ENCODE measurements at regions not wholly inside any gene's neighbourhood (a gene's known extent, or its start where the extent isn't known, plus 50 kb on each side); places are given as distances from the start of the nearest gene placed in this dataset.

DNA sequence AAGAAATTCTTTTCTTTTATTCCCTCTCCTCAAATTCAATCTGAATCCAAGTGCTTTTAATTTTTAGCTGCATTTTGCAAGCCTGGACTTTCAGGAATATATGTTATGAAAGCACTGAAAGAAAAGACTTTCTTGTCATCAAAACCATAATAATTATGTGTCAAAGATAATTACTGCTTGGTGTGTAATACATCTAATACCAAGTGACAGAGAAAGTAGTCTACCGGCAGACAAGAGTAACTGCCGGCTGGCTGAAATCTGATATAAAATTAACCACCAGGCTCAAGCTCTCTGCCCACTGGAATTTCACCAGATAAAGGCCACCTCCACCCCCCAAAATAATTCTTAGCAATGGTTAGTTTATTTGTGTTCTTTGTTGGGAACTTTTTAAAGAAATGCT, 220.9 kb upstream of the CDIN1 start:
- 77% methylated on average over 2 of the region's 2 CpGs for WGBS
- no peak for TF ChIP-seq EP300 (IDR thresholded peaks at IDR 0.05)
- no peak for TF ChIP-seq POLR2AphosphoS5 (IDR thresholded peaks at IDR 0.05)

DNA sequence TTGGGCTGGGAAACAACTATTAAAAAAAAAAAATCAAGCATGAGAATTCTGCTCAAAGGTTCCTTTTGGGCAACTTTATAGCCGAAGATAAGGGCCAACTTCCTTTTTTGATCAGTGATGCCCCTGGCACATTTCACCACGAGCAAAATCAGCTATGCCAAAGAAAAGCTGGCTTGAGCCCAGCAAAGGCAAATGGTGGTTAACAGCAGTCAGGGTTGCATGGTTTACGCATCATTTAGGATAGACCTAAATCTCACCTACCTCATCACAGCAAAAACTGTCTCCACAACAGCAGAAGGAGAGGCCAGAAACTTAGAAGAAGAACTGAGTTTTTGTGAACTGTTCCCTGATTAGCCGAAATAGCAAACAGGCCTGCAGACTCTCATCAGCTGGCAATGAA, 220.1 kb upstream of the CDIN1 start:
- Histone ChIP-seq H3K27me3 (no peaks in the 10 kb centered on the region), H3K27ac (replicated peaks in 1 of 4) (no peak overlapping the region), H3K4me3 (no peak overlapping the region), H3K4me1 (peaks cover 16 to 49% (median 23%) of the 10 kb centered on the region in 4 donors), H3K9me3 (no peaks in the 10 kb centered on the region), H3K36me3 (no peaks in the 10 kb centered on the region)
- intact Hi-C loops (cut with DNase I) = no loop called here
- WGBS = 67% methylated on average over 4 of the region's 4 CpGs
- TF ChIP-seq POLR2A (IDR thresholded peaks at IDR 0.05; ENCODE audit: low read depth) (no peak), POLR2AphosphoS5 (IDR thresholded peaks at IDR 0.05) (no peak), CTCF (IDR thresholded peaks at IDR 0.05) (no peak), EP300 (IDR thresholded peaks at IDR 0.05) (no peak)
- DNase-seq (ENCODE audit: extremely low spot score) = no peak

More for the DNA sequence above, 220.9 kb upstream of the CDIN1 start:
- no peaks in the 10 kb centered on the region for H3K9me3 ChIP-seq
- H3K4me1 ChIP-seq = peaks cover 16 to 48% (median 23%) of the 10 kb centered on the region in 4 donors
- no peaks in the 10 kb centered on the region for H3K27me3 ChIP-seq
- no peaks in the 10 kb centered on the region for H3K36me3 ChIP-seq
- H3K27ac ChIP-seq (replicated peaks in 1 of 4) = no peak overlapping the region
- intact Hi-C loops (cut with DNase I) = no loop called here
- no peak for DNase-seq (ENCODE audit: extremely low spot score)
- H3K4me3 ChIP-seq = no peak overlapping the region

- H3K4me3 ChIP-seq = no peak overlapping the region
- H3K27me3 ChIP-seq = no peaks in the 10 kb centered on the region
- H3K27ac ChIP-seq (replicated peaks in 1 of 4) = no peak overlapping the region
- intact Hi-C loops (cut with DNase I) = no loop called here
- no peaks in the 10 kb centered on the region for H3K36me3 ChIP-seq
- DNase-seq (ENCODE audit: extremely low spot score) = no peak
- peaks cover 14 to 47% (median 22%) of the 10 kb centered on the region in 4 donors for H3K4me1 ChIP-seq
- WGBS = 85% methylated on average over 5 of the region's 5 CpGs
- H3K9me3 ChIP-seq = no peaks in the 10 kb centered on the region
- TF ChIP-seq CTCF (IDR thresholded peaks at IDR 0.05) (no peak), EP300 (IDR thresholded peaks at IDR 0.05) (no peak), POLR2A (IDR thresholded peaks at IDR 0.05; ENCODE audit: low read depth) (no peak), POLR2AphosphoS5 (IDR thresholded peaks at IDR 0.05) (no peak)
These were observed 218.0 kb upstream of the CDIN1 start for GRCh38 chr15:36361351-36361870.

- Histone ChIP-seq H3K4me3 (no peak overlapping the region), H3K4me1 (peaks cover 8 to 37% (median 11%) of the 10 kb centered on the region in 4 donors), H3K9me3 (no peaks in the 10 kb centered on the region), H3K27ac (replicated peaks in 1 of 4) (no peak overlapping the region), H3K36me3 (no peaks in the 10 kb centered on the region), H3K27me3 (no peaks in the 10 kb centered on the region)
- intact Hi-C loops (cut with DNase I) = no loop called here
- no peak for DNase-seq (ENCODE audit: extremely low spot score)
- 57% methylated on average over 7 of the region's 7 CpGs for WGBS
- TF ChIP-seq POLR2A (IDR thresholded peaks at IDR 0.05; ENCODE audit: low read depth) (no peak), POLR2AphosphoS5 (IDR thresholded peaks at IDR 0.05) (no peak), CTCF (IDR thresholded peaks at IDR 0.05) (no peak), EP300 (IDR thresholded peaks at IDR 0.05) (no peak)
These were observed 216.9 kb upstream of the CDIN1 start for GRCh38 chr15:36362509-36362915.

GRCh38 chr15:36363335-36363734, 216.1 kb upstream of the CDIN1 start:
- Histone ChIP-seq H3K36me3 (no peaks in the 10 kb centered on the region), H3K4me3 (no peak overlapping the region), H3K27me3 (no peaks in the 10 kb centered on the region), H3K9me3 (no peaks in the 10 kb centered on the region), H3K4me1 (peaks cover under 1 to 29% (median 2%) of the 10 kb centered on the region in 4 donors), H3K27ac (replicated peaks in 1 of 4) (no peak overlapping the region)
- 63% methylated on average over 4 of the region's 4 CpGs for WGBS
- intact Hi-C loops (cut with DNase I) = no loop called here
- no peak for DNase-seq (ENCODE audit: extremely low spot score)
- TF ChIP-seq POLR2AphosphoS5 (IDR thresholded peaks at IDR 0.05) = no peak
- TF ChIP-seq EP300 (IDR thresholded peaks at IDR 0.05) = no peak
- no peak for TF ChIP-seq POLR2A (IDR thresholded peaks at IDR 0.05; ENCODE audit: low read depth)
- no peak for TF ChIP-seq CTCF (IDR thresholded peaks at IDR 0.05)

Data from esophagus muscularis mucosa (tissue), 4 donors.